Fibroblast of the aortic adventitia (primary cell): ENCODE measurements at regions not wholly inside any gene's neighbourhood (a gene's known extent, or its start where the extent isn't known, plus 50 kb on each side); places are given as distances from the start of the nearest gene placed in this dataset.

ENCODE experiments used
- DNase-seq: peaks from one replicate; pipeline ENCODE4 v3.0.0-alpha.2; 2010; ENCODE audit warnings: low read depth
- H3K4me3 ChIP-seq: 2 replicates; pipeline ENCODE4 v1.5.1; 2011; ENCODE audit warnings: low read depth, mild to moderate bottlenecking, control low read depth, low read length, moderate library complexity
- CTCF ChIP-seq: IDR thresholded peaks from 2 replicates; pipeline ENCODE4 v1.5.1; 2011; ENCODE audit warnings: mild to moderate bottlenecking, low read length, control low read depth, inconsistent platforms; ENCODE audit not compliant: insufficient read depth

DNA sequence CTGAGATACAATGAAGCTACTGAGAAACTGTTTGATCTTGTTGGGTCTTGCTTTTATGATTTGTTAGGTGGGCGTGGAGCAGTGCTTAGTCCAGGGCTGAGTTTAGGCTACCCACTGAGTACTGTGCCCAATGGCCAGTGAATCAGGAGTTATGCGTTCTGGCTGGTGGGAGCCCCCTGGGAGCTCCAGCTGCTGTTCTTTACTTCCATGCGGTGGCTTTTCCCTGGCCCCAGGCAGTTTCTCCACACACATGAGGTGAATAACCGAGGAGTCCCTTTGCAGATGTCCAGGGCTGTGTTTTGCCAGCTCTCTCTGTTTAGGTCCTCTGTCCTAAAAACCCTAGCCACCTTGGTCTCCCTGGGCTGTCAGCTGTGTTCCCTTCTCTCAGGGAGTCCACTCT lies 106.5 kb downstream of the KLF13 start:
- no peak for TF ChIP-seq CTCF
- no peak for DNase-seq
- H3K4me3 ChIP-seq: no peak overlapping the region

GRCh38 chr15:31433574-31433973 lies 106.9 kb downstream of the KLF13 start:
- TF ChIP-seq CTCF: no peak
- DNase-seq: no peak

GRCh38 chr15:31434275-31434587 lies 107.6 kb downstream of the KLF13 start:
- DNase-seq: no peak
- no peak overlapping the region for H3K4me3 ChIP-seq
- no peak for TF ChIP-seq CTCF

More at GRCh38 chr15:31433574-31433973, 106.9 kb downstream of the KLF13 start:
- H3K4me3 ChIP-seq: no peak overlapping the region

- TF ChIP-seq CTCF: no peak
- peak overlapping the region; percentile 23 for H3K4me3 ChIP-seq
- DNase-seq: peak; percentile 89
Measured at GRCh38 chr15:31434588-31435260, 108.1 kb downstream of the KLF13 start.

DNA sequence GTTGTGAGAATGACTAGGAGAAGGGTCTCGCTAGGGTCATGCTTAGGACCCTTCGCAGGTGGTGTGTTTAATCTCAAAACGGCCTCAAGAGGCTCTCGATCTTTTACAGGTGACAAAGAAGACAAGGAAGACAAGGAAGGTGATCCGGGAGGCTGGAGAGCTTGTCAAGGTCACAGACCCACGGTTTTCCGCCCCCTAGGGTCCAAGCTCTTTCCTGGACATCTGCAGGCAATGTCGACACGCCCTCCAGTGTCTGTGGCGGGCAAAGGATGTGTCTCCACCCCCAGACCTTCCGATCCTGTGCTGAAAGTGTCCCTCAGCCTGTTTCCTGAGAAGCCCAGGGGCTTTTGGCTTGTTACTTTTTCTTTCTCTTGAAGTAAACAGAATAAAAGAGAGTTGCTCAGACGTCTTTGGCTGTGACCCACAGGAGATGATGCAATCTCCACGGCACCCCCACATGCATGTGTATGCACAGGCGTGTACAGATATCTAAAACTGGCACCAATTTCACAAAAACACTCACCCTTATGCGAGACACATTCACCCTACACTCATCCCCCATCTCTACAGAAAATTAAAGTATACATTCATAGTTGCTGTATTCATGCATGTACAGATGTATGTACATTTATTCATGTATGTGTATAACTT lies 108.8 kb downstream of the KLF13 start:
- peak overlapping the region; percentile 23 for H3K4me3 ChIP-seq
- peak; percentile 61 for TF ChIP-seq CTCF
- DNase-seq: peak; percentile 92

GRCh38 chr15:31435912-31436628 lies 109.4 kb downstream of the KLF13 start:
- no peak for DNase-seq
- no peak overlapping the region for H3K4me3 ChIP-seq
- TF ChIP-seq CTCF: no peak
